MCF 10A (cell line): ENCODE measurements at regions not wholly inside any gene's neighbourhood (a gene's known extent, or its start where the extent isn't known, plus 50 kb on each side); places are given as distances from the start of the nearest gene placed in this dataset.

ENCODE experiments used
- BruUV-seq: library from RNA; stranded (reverse); fragments of 400-500 nt; replicated peaks from 2 replicates; lab custom pipeline; 2021; lab: Mats Ljungman, UMichigan
- CTCF ChIA-PET: fragments of 300-600 bp; sonication (Branson Sonifier 250); formaldehyde crosslinking; extraction: SDS; loops from one replicate; lab custom pipeline; 2021; ENCODE audit warnings: antibody characterized with exemption, inconsistent platforms; lab: Yijun Ruan, JAX
- POLR2A ChIA-PET: fragments of 300-600, 350-650 bp; sonication (Branson Sonifier 250); formaldehyde crosslinking; extraction: SDS; loops from one replicate; lab custom pipeline; 2020; ENCODE audit warnings: antibody characterized with exemption, inconsistent platforms; lab: Yijun Ruan, JAX
- DNase-seq: peaks from one replicate; pipeline ENCODE4 v3.0.0-alpha.2; 2018; ENCODE audit not compliant: unreplicated experiment
- H3K27ac Mint-ChIP-seq: one replicate; pipeline ENCODE4 v1.8.0; 2022; ENCODE audit warnings: mild to moderate bottlenecking, low read depth, mixed read lengths; ENCODE audit not compliant: unreplicated experiment
- H3K27me3 Mint-ChIP-seq: one replicate; pipeline ENCODE4 v1.8.0; 2022; ENCODE audit warnings: mixed read lengths; ENCODE audit not compliant: insufficient read depth, unreplicated experiment
- H3K36me3 Mint-ChIP-seq: one replicate; pipeline ENCODE4 v1.8.0; 2022; ENCODE audit warnings: mild to moderate bottlenecking, moderate library complexity, mixed read lengths; ENCODE audit not compliant: insufficient read depth, unreplicated experiment
- H3K4me1 Mint-ChIP-seq: one replicate; pipeline ENCODE4 v1.8.0; 2022; ENCODE audit warnings: mixed read lengths; ENCODE audit not compliant: insufficient read depth, unreplicated experiment
- H3K4me3 Mint-ChIP-seq: one replicate; pipeline ENCODE4 v1.8.0; 2022; ENCODE audit warnings: mild to moderate bottlenecking, moderate library complexity, mixed read lengths; ENCODE audit not compliant: unreplicated experiment
- H3K9me3 Mint-ChIP-seq: one replicate; pipeline ENCODE4 v1.8.0; 2022; ENCODE audit warnings: mixed read lengths; ENCODE audit not compliant: unreplicated experiment
- CTCF ChIP-seq: fragments of 200-600 bp; IDR thresholded peaks from one replicate; pipeline ENCODE4 v1.8.0; 2022; ENCODE audit warnings: antibody characterized with exemption, mild to moderate bottlenecking; ENCODE audit not compliant: unreplicated experiment
- intact Hi-C: fragments of 100-400 bp; cut with micrococcal nuclease; formaldehyde crosslinking; loops from 2 replicates; pipeline ENCODE4 v1.14.1; 2022

- H3K36me3 Mint-ChIP-seq = no peaks in the 10 kb centered on the region
- H3K4me3 Mint-ChIP-seq = no peak overlapping the region
- DNase-seq = no peak
- no peaks in the 10 kb centered on the region for H3K4me1 Mint-ChIP-seq
- peaks cover 13% of the 10 kb centered on the region for H3K27me3 Mint-ChIP-seq
- ChIA-PET CTCF (no interaction called here), POLR2A (no interaction called here)
- intact Hi-C loops = no loop called here
- no peak for TF ChIP-seq CTCF
- H3K27ac Mint-ChIP-seq = no peak overlapping the region
- no TSS peak for BruUV-seq
- H3K9me3 Mint-ChIP-seq = no peaks in the 10 kb centered on the region
Measured at GRCh38 chr14:49396801-49397200, 189.4 kb downstream of the RPS29 start.

GRCh38 chr14:49381778-49382177, 204.4 kb downstream of the RPS29 start:
- intact Hi-C loops = no loop called here
- no peaks in the 10 kb centered on the region for H3K36me3 Mint-ChIP-seq
- CTCF ChIA-PET = no interaction called here
- no peak overlapping the region for H3K27ac Mint-ChIP-seq
- BruUV-seq = no TSS peak
- DNase-seq = no peak
- TF ChIP-seq CTCF = no peak
- H3K27me3 Mint-ChIP-seq = peaks cover 12% of the 10 kb centered on the region
- no peaks in the 10 kb centered on the region for H3K4me1 Mint-ChIP-seq
- POLR2A ChIA-PET = no interaction called here
- no peak overlapping the region for H3K4me3 Mint-ChIP-seq
- peaks cover 20% of the 10 kb centered on the region for H3K9me3 Mint-ChIP-seq

- DNase-seq = no peak
- no peaks in the 10 kb centered on the region for H3K4me1 Mint-ChIP-seq
- peaks cover 7% of the 10 kb centered on the region for H3K27me3 Mint-ChIP-seq
- no TSS peak for BruUV-seq
- TF ChIP-seq CTCF = no peak
- POLR2A ChIA-PET = no interaction called here
- no peaks in the 10 kb centered on the region for H3K36me3 Mint-ChIP-seq
- no peaks in the 10 kb centered on the region for H3K9me3 Mint-ChIP-seq
- intact Hi-C loops = no loop called here
- H3K27ac Mint-ChIP-seq = no peak overlapping the region
- no peak overlapping the region for H3K4me3 Mint-ChIP-seq
- CTCF ChIA-PET = no interaction called here
Measured at GRCh38 chr14:49367696-49368095, 218.5 kb downstream of the RPS29 start.

- BruUV-seq = no TSS peak
- Mint-ChIP-seq H3K4me3 (no peak overlapping the region), H3K36me3 (no peaks in the 10 kb centered on the region), H3K9me3 (no peaks in the 10 kb centered on the region), H3K27ac (no peak overlapping the region), H3K27me3 (no peaks in the 10 kb centered on the region), H3K4me1 (no peaks in the 10 kb centered on the region)
- ChIA-PET CTCF (no interaction called here), POLR2A (no interaction called here)
- DNase-seq = no peak
- TF ChIP-seq CTCF = no peak
- intact Hi-C loops = no loop called here
Measured at GRCh38 chr14:49366416-49366815, 219.8 kb downstream of the RPS29 start.
